Transverse colon (tissue), 4 donors: ENCODE measurements at regions not wholly inside any gene's neighbourhood (a gene's known extent, or its start where the extent isn't known, plus 50 kb on each side); places are given as distances from the start of the nearest gene placed in this dataset.

Source experiments
- EP300 ChIP-seq: sonication (generic); formaldehyde crosslinking; IDR thresholded peaks from one replicate; pipeline ENCODE4 v1.6.1; 2017; ENCODE audit warnings: antibody characterized with exemption, low read depth
- POLR2A ChIP-seq: fragments of 450-650 bp; IDR thresholded peaks from one replicate; pipeline ENCODE4 v1.6.1; 2016; ENCODE audit warnings: antibody characterized with exemption, mild to moderate bottlenecking, moderate library complexity
- POLR2AphosphoS5 ChIP-seq, 3 donors: sonication (generic); formaldehyde crosslinking; IDR thresholded peaks; one replicate each; pipeline ENCODE4 v1.6.1; 2016; ENCODE audit warnings: antibody characterized with exemption in 3 of 3
- TF ChIP-seq, protein P1 (sequence below), 5 experiments: fragments of 200-600 bp in 3 of 5; fragments of 450-650 bp in 2 of 5; sonication (generic) in 3 of 5; IDR thresholded peaks; 1 replicate in 2 of 5; 2 replicates in 3 of 5; pipeline ENCODE4 v1.5.1; 2016 to 2017; ENCODE audit warnings: antibody characterized with exemption in 5 of 5, inconsistent platforms in 3 of 5, mild to moderate bottlenecking in 2 of 5, moderate library complexity in 1 of 5

DNA sequence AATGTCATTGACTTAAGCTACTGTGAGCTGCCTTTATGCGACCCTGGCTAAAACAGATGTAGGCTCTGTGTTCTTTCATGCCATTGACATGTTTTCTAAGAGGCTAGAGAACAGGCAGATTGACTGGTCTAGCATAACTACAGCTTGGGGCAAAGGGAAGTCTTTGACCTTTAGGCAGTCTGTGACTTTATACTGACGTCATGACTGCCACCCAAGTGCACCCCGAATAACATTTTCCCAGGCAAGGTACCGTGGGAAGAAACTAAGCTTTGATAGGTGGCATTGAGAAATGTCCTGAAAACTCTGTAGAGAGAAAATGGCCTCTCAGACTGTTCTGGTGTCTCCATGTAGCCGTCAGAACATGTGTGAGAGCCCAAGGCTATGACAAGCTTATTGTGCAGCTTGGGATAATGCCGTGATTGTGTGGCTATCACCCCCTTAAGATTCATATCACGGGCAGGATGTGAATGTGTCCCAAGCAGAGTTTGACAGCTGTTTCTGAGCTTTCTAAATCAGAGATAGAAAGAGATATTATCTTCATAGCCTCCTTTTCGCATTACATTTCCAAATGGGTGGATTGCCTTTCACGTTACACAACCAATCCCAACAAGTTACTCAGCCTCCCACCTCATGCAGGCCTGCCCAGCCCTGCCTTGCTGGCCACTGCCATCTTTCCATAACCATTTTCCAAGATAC lies 672.2 kb upstream of the ACVR2A start:
- TF ChIP-seq, protein P1, sequence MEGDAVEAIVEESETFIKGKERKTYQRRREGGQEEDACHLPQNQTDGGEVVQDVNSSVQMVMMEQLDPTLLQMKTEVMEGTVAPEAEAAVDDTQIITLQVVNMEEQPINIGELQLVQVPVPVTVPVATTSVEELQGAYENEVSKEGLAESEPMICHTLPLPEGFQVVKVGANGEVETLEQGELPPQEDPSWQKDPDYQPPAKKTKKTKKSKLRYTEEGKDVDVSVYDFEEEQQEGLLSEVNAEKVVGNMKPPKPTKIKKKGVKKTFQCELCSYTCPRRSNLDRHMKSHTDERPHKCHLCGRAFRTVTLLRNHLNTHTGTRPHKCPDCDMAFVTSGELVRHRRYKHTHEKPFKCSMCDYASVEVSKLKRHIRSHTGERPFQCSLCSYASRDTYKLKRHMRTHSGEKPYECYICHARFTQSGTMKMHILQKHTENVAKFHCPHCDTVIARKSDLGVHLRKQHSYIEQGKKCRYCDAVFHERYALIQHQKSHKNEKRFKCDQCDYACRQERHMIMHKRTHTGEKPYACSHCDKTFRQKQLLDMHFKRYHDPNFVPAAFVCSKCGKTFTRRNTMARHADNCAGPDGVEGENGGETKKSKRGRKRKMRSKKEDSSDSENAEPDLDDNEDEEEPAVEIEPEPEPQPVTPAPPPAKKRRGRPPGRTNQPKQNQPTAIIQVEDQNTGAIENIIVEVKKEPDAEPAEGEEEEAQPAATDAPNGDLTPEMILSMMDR (IDR thresholded peaks at IDR 0.05) = no peak
- TF ChIP-seq POLR2A (no peak), POLR2AphosphoS5 (IDR thresholded peaks at IDR 0.05) (no peak), EP300 (no peak)
